BLaER1 (cell line): ENCODE measurements at regions not wholly inside any gene's neighbourhood (a gene's known extent, or its start where the extent isn't known, plus 50 kb on each side); places are given as distances from the start of the nearest gene placed in this dataset.
"Not testable (repeated sequence)": the region's sequence is repeated elsewhere in the genome, so short reads cannot be mapped to it uniquely, and the experiment has no call there.

ENCODE experiments used
- H3K27ac ChIP-seq: shearing (Covaris generic); formaldehyde crosslinking; 2 replicates; pipeline ENCODE4 v1.8.1; 2022
- H3K27me3 ChIP-seq: shearing (Covaris generic); formaldehyde crosslinking; 2 replicates; pipeline ENCODE4 v1.8.1; 2022
- H3K36me3 ChIP-seq: shearing (Covaris generic); formaldehyde crosslinking; 2 replicates; pipeline ENCODE4 v1.8.1; 2022
- H3K4me1 ChIP-seq: shearing (Covaris generic); formaldehyde crosslinking; 2 replicates; pipeline ENCODE4 v1.8.1; 2022
- H3K4me2 ChIP-seq: shearing (Covaris generic); formaldehyde crosslinking; 2 replicates; pipeline ENCODE4 v1.8.1; 2022
- H3K4me3 ChIP-seq: shearing (Covaris generic); formaldehyde crosslinking; 2 replicates; pipeline ENCODE4 v1.8.1; 2022
- H3K9ac ChIP-seq: shearing (Covaris generic); formaldehyde crosslinking; 2 replicates; pipeline ENCODE4 v1.8.1; 2022
- H3K9me3 ChIP-seq: shearing (Covaris generic); formaldehyde crosslinking; 2 replicates; pipeline ENCODE4 v1.8.1; 2022
- H4K20me1 ChIP-seq: shearing (Covaris generic); formaldehyde crosslinking; 2 replicates; pipeline ENCODE4 v1.8.1; 2022
- Cebpa-rat ChIP-seq: shearing (Covaris generic); IDR thresholded peaks from 2 replicates; pipeline ENCODE4 v1.8.1; 2022

GRCh38 chr5:10902145-10902544, 141.1 kb upstream of the DAP start:
- Histone ChIP-seq H3K9ac (no peak overlapping the region), H3K27ac (no peak overlapping the region), H3K9me3 (no peaks in the 10 kb centered on the region), H3K27me3 (no peaks in the 10 kb centered on the region), H3K4me1 (no peaks in the 10 kb centered on the region), H3K4me2 (no peak overlapping the region), H3K4me3 (no peak overlapping the region), H3K36me3 (no peaks in the 10 kb centered on the region), H4K20me1 (no peaks in the 10 kb centered on the region)
- no peak for TF ChIP-seq Cebpa-rat

- Histone ChIP-seq H3K36me3 (no peaks in the 10 kb centered on the region), H3K4me2 (no peak overlapping the region), H3K9ac (no peak overlapping the region), H3K27ac (no peak overlapping the region), H3K27me3 (no peaks in the 10 kb centered on the region), H3K4me1 (no peaks in the 10 kb centered on the region), H3K4me3 (no peak overlapping the region), H4K20me1 (no peaks in the 10 kb centered on the region), H3K9me3 (no peaks in the 10 kb centered on the region)
- no peak for TF ChIP-seq Cebpa-rat
Observed at GRCh38 chr5:10898514-10898913, 137.5 kb upstream of the DAP start.

GRCh38 chr5:10896016-10896415, 135.0 kb upstream of the DAP start:
- H3K27ac ChIP-seq = no peak overlapping the region
- H3K27me3 ChIP-seq = no peaks in the 10 kb centered on the region
- H3K4me1 ChIP-seq = no peaks in the 10 kb centered on the region
- H3K4me2 ChIP-seq = no peak overlapping the region
- no peak overlapping the region for H3K4me3 ChIP-seq
- H4K20me1 ChIP-seq = no peaks in the 10 kb centered on the region
- no peaks in the 10 kb centered on the region for H3K36me3 ChIP-seq
- H3K9ac ChIP-seq = no peak overlapping the region
- TF ChIP-seq Cebpa-rat = no peak
- H3K9me3 ChIP-seq = peaks cover 3% of the 10 kb centered on the region

- Histone ChIP-seq H3K9ac (no peak overlapping the region), H3K27me3 (no peaks in the 10 kb centered on the region), H4K20me1 (no peaks in the 10 kb centered on the region), H3K27ac (no peak overlapping the region), H3K4me3 (no peak overlapping the region), H3K4me1 (no peaks in the 10 kb centered on the region), H3K4me2 (no peak overlapping the region), H3K36me3 (no peaks in the 10 kb centered on the region), H3K9me3 (peaks cover 4% of the 10 kb centered on the region)
- TF ChIP-seq Cebpa-rat = no peak
Observed at GRCh38 chr5:10894445-10895054, 133.5 kb upstream of the DAP start.

GRCh38 chr5:10892911-10893215, 131.8 kb upstream of the DAP start:
- peaks cover 4% of the 10 kb centered on the region for H3K9me3 ChIP-seq
- H3K4me1 ChIP-seq = no peaks in the 10 kb centered on the region
- no peak overlapping the region for H3K4me2 ChIP-seq
- no peaks in the 10 kb centered on the region for H3K36me3 ChIP-seq
- TF ChIP-seq Cebpa-rat = no peak
- H4K20me1 ChIP-seq = no peaks in the 10 kb centered on the region
- H3K27me3 ChIP-seq = no peaks in the 10 kb centered on the region
- no peak overlapping the region for H3K27ac ChIP-seq
- no peak overlapping the region for H3K4me3 ChIP-seq
- H3K9ac ChIP-seq = no peak overlapping the region

GRCh38 chr5:10892147-10892910, 131.3 kb upstream of the DAP start:
- H3K4me3 ChIP-seq = no peak overlapping the region
- H3K27ac ChIP-seq = no peak overlapping the region
- TF ChIP-seq Cebpa-rat = no peak

GRCh38 chr5:10891193-10891592, 130.2 kb upstream of the DAP start:
- H3K4me3 ChIP-seq = no peak overlapping the region
- H3K9me3 ChIP-seq = peaks cover 4% of the 10 kb centered on the region
- H3K27me3 ChIP-seq = no peaks in the 10 kb centered on the region
- H3K4me1 ChIP-seq = no peaks in the 10 kb centered on the region
- H3K9ac ChIP-seq = no peak overlapping the region
- H3K27ac ChIP-seq = no peak overlapping the region
- no peak for TF ChIP-seq Cebpa-rat
- no peak overlapping the region for H3K4me2 ChIP-seq
- H4K20me1 ChIP-seq = no peaks in the 10 kb centered on the region
- no peaks in the 10 kb centered on the region for H3K36me3 ChIP-seq

More at GRCh38 chr5:10892147-10892910, 131.3 kb upstream of the DAP start:
- H3K4me1 ChIP-seq = no peaks in the 10 kb centered on the region
- peaks cover 4% of the 10 kb centered on the region for H3K9me3 ChIP-seq
- H3K4me2 ChIP-seq = no peak overlapping the region
- no peaks in the 10 kb centered on the region for H3K36me3 ChIP-seq
- no peak overlapping the region for H3K9ac ChIP-seq
- H3K27me3 ChIP-seq = no peaks in the 10 kb centered on the region
- H4K20me1 ChIP-seq = no peaks in the 10 kb centered on the region

- no peak overlapping the region for H3K4me2 ChIP-seq
- no peak overlapping the region for H3K4me3 ChIP-seq
- H4K20me1 ChIP-seq = no peaks in the 10 kb centered on the region
- no peaks in the 10 kb centered on the region for H3K27me3 ChIP-seq
- no peak overlapping the region for H3K9ac ChIP-seq
- no peak overlapping the region for H3K27ac ChIP-seq
- no peaks in the 10 kb centered on the region for H3K4me1 ChIP-seq
- peaks cover 4% of the 10 kb centered on the region for H3K9me3 ChIP-seq
- no peak for TF ChIP-seq Cebpa-rat
- no peaks in the 10 kb centered on the region for H3K36me3 ChIP-seq
Observed at GRCh38 chr5:10886497-10886896, 125.5 kb upstream of the DAP start.

- H3K4me2 ChIP-seq = no peak overlapping the region
- no peak overlapping the region for H3K4me3 ChIP-seq
Observed at GRCh38 chr5:10885026-10885425, 124.0 kb upstream of the DAP start.

GRCh38 chr5:10883945-10884344, 122.9 kb upstream of the DAP start:
- not testable (repeated sequence) for H3K4me2 ChIP-seq, H3K27me3 ChIP-seq, H3K36me3 ChIP-seq, H3K9me3 ChIP-seq, H4K20me1 ChIP-seq, H3K9ac ChIP-seq, H3K4me1 ChIP-seq, H3K27ac ChIP-seq, H3K4me3 ChIP-seq

More at GRCh38 chr5:10885026-10885425, 124.0 kb upstream of the DAP start:
- H3K4me1 ChIP-seq = no peaks in the 10 kb centered on the region
- H3K27ac ChIP-seq = no peak overlapping the region
- no peak for TF ChIP-seq Cebpa-rat
- H3K9me3 ChIP-seq = no peaks in the 10 kb centered on the region
- no peaks in the 10 kb centered on the region for H3K36me3 ChIP-seq
- H4K20me1 ChIP-seq = no peaks in the 10 kb centered on the region
- no peak overlapping the region for H3K9ac ChIP-seq
- H3K27me3 ChIP-seq = no peaks in the 10 kb centered on the region
